Activated CD4-positive, alpha-beta T cell treated with anti-CD3 and anti-CD28 coated beads, Interleukin-2, amount 10 ng/mL, durations not matched to agents 24 days and 14 days (primary cell): ENCODE measurements at regions not wholly inside any gene's neighbourhood (a gene's known extent, or its start where the extent isn't known, plus 50 kb on each side); places are given as distances from the start of the nearest gene placed in this dataset.

Experiments used
- DNase-seq: peaks from one replicate; pipeline ENCODE4 v3.0.0; 2022
- H3K27ac Mint-ChIP-seq: one replicate; pipeline ENCODE4 v1.8.0; 2022; ENCODE audit warnings: mild to moderate bottlenecking, mixed read lengths
- H3K27me3 Mint-ChIP-seq: one replicate; pipeline ENCODE4 v1.8.0; 2022; ENCODE audit warnings: mixed read lengths
- H3K36me3 Mint-ChIP-seq: one replicate; pipeline ENCODE4 v1.8.0; 2022; ENCODE audit warnings: low read depth, mild to moderate bottlenecking, mixed read lengths
- H3K4me1 Mint-ChIP-seq: one replicate; pipeline ENCODE4 v1.8.0; 2021; ENCODE audit warnings: mixed read lengths
- H3K4me3 Mint-ChIP-seq: one replicate; pipeline ENCODE4 v1.8.0; 2022; ENCODE audit warnings: mild to moderate bottlenecking, moderate library complexity, mixed read lengths
- H3K9me3 Mint-ChIP-seq: one replicate; pipeline ENCODE4 v1.8.0; 2021; ENCODE audit warnings: mixed read lengths
- intact Hi-C: fragments of 100-400 bp; cut with micrococcal nuclease; formaldehyde crosslinking; loops from one replicate; pipeline ENCODE4 v1.15.1; 2023

- H3K4me1 Mint-ChIP-seq, result no peaks in the 10 kb centered on the region
- no peak overlapping the region for H3K27ac Mint-ChIP-seq
- H3K4me3 Mint-ChIP-seq, result no peak overlapping the region
- H3K9me3 Mint-ChIP-seq, result peaks cover 4% of the 10 kb centered on the region
- intact Hi-C loops, result no loop called here
- DNase-seq, result peak; percentile 29
- peaks cover 62% of the 10 kb centered on the region for H3K27me3 Mint-ChIP-seq
- H3K36me3 Mint-ChIP-seq, result no peaks in the 10 kb centered on the region
These were observed 107.5 kb upstream of the MVB12B start for GRCh38 chr9:126219166-126219565.

GRCh38 chr9:126219648-126220063 is 107.0 kb upstream of the MVB12B start:
- DNase-seq, result peak; percentile 23
- H3K27ac Mint-ChIP-seq, result no peak overlapping the region
- H3K27me3 Mint-ChIP-seq, result peaks cover 65% of the 10 kb centered on the region
- no peaks in the 10 kb centered on the region for H3K4me1 Mint-ChIP-seq
- intact Hi-C loops, result no loop called here
- no peak overlapping the region for H3K4me3 Mint-ChIP-seq
- peaks cover 2% of the 10 kb centered on the region for H3K9me3 Mint-ChIP-seq
- H3K36me3 Mint-ChIP-seq, result no peaks in the 10 kb centered on the region

- Mint-ChIP-seq H3K27ac (no peak overlapping the region), H3K9me3 (no peaks in the 10 kb centered on the region), H3K36me3 (no peaks in the 10 kb centered on the region), H3K4me1 (no peaks in the 10 kb centered on the region), H3K27me3 (peaks cover 58% of the 10 kb centered on the region), H3K4me3 (no peak overlapping the region)
- intact Hi-C loops, result no loop called here
- no peak for DNase-seq
These were observed 105.1 kb upstream of the MVB12B start for GRCh38 chr9:126221480-126221879.

GRCh38 chr9:126222363-126222834 is 104.2 kb upstream of the MVB12B start:
- DNase-seq, result no peak
- intact Hi-C loops, result no loop called here
- Mint-ChIP-seq H3K9me3 (no peaks in the 10 kb centered on the region), H3K4me1 (no peaks in the 10 kb centered on the region), H3K36me3 (no peaks in the 10 kb centered on the region), H3K27me3 (peaks cover 58% of the 10 kb centered on the region), H3K4me3 (no peak overlapping the region), H3K27ac (no peak overlapping the region)

- H3K27me3 Mint-ChIP-seq, result peaks cover 53% of the 10 kb centered on the region
- H3K36me3 Mint-ChIP-seq, result no peaks in the 10 kb centered on the region
These were observed 103.7 kb upstream of the MVB12B start for GRCh38 chr9:126222835-126223431.

GRCh38 chr9:126223798-126224531 is 102.7 kb upstream of the MVB12B start:
- Mint-ChIP-seq H3K27me3 (peaks cover 55% of the 10 kb centered on the region), H3K4me3 (no peak overlapping the region), H3K4me1 (peaks cover 3% of the 10 kb centered on the region), H3K9me3 (no peaks in the 10 kb centered on the region), H3K27ac (no peak overlapping the region), H3K36me3 (no peaks in the 10 kb centered on the region)
- intact Hi-C loops, result no loop called here
- DNase-seq, result no peak

More at GRCh38 chr9:126222835-126223431, 103.7 kb upstream of the MVB12B start:
- intact Hi-C loops, result no loop called here
- H3K27ac Mint-ChIP-seq, result no peak overlapping the region
- DNase-seq, result peak; percentile 47
- H3K4me3 Mint-ChIP-seq, result no peak overlapping the region
- no peaks in the 10 kb centered on the region for H3K9me3 Mint-ChIP-seq
- H3K4me1 Mint-ChIP-seq, result no peaks in the 10 kb centered on the region

- Mint-ChIP-seq H3K27me3 (peaks cover 47% of the 10 kb centered on the region), H3K27ac (no peak overlapping the region), H3K4me1 (peaks cover 3% of the 10 kb centered on the region), H3K9me3 (no peaks in the 10 kb centered on the region), H3K4me3 (no peak overlapping the region), H3K36me3 (no peaks in the 10 kb centered on the region)
- intact Hi-C loops, result no loop called here
- DNase-seq, result no peak
These were observed 100.7 kb upstream of the MVB12B start for GRCh38 chr9:126225611-126226609.

- Mint-ChIP-seq H3K4me1 (peaks cover 3% of the 10 kb centered on the region), H3K27me3 (peaks cover 34% of the 10 kb centered on the region), H3K4me3 (no peak overlapping the region), H3K9me3 (no peaks in the 10 kb centered on the region), H3K36me3 (no peaks in the 10 kb centered on the region), H3K27ac (no peak overlapping the region)
- no peak for DNase-seq
- intact Hi-C loops, result no loop called here
These were observed 99.4 kb upstream of the MVB12B start for GRCh38 chr9:126226991-126227936.

GRCh38 chr9:126228111-126228780 is 98.4 kb upstream of the MVB12B start:
- Mint-ChIP-seq H3K36me3 (no peaks in the 10 kb centered on the region), H3K27me3 (peaks cover 30% of the 10 kb centered on the region), H3K4me3 (no peak overlapping the region), H3K27ac (no peak overlapping the region), H3K4me1 (peaks cover 3% of the 10 kb centered on the region), H3K9me3 (no peaks in the 10 kb centered on the region)
- no peak for DNase-seq
- intact Hi-C loops, result loop anchor here (2.0 kb wide), 2 partner anchors 263 to 669 kb away; no protein-coding TSS in a partner anchor

GRCh38 chr9:126228781-126229444 is 97.7 kb upstream of the MVB12B start:
- H3K4me3 Mint-ChIP-seq, result no peak overlapping the region
- H3K27me3 Mint-ChIP-seq, result peaks cover 24% of the 10 kb centered on the region
- peaks cover 3% of the 10 kb centered on the region for H3K4me1 Mint-ChIP-seq
- no peaks in the 10 kb centered on the region for H3K9me3 Mint-ChIP-seq
- H3K36me3 Mint-ChIP-seq, result no peaks in the 10 kb centered on the region
- H3K27ac Mint-ChIP-seq, result no peak overlapping the region
- peak; percentile 90 for DNase-seq
- intact Hi-C loops, result loop anchor here (1.0 to 2.0 kb wide), 3 partner anchors 262 to 821 kb away; no protein-coding TSS in a partner anchor

GRCh38 chr9:126229501-126229900 is 97.1 kb upstream of the MVB12B start:
- DNase-seq, result no peak
- H3K4me3 Mint-ChIP-seq, result no peak overlapping the region
- H3K27ac Mint-ChIP-seq, result no peak overlapping the region
- peaks cover 19% of the 10 kb centered on the region for H3K27me3 Mint-ChIP-seq
- no peaks in the 10 kb centered on the region for H3K36me3 Mint-ChIP-seq
- intact Hi-C loops, result loop anchor here (1.0 to 2.0 kb wide), 3 partner anchors 261 to 821 kb away; no protein-coding TSS in a partner anchor
- H3K4me1 Mint-ChIP-seq, result peaks cover 3% of the 10 kb centered on the region
- no peaks in the 10 kb centered on the region for H3K9me3 Mint-ChIP-seq

GRCh38 chr9:126230692-126231091 is 95.9 kb upstream of the MVB12B start:
- Mint-ChIP-seq H3K36me3 (no peaks in the 10 kb centered on the region), H3K27ac (no peak overlapping the region), H3K27me3 (peaks cover 13% of the 10 kb centered on the region), H3K4me1 (peaks cover 3% of the 10 kb centered on the region), H3K9me3 (no peaks in the 10 kb centered on the region), H3K4me3 (no peak overlapping the region)
- DNase-seq, result peak; percentile 48
- intact Hi-C loops, result no loop called here
